Liver (tissue), 8 donors: ENCODE measurements at regions not wholly inside any gene's neighbourhood (a gene's known extent, or its start where the extent isn't known, plus 50 kb on each side); places are given as distances from the start of the nearest gene placed in this dataset.

Experiments used
- DNase-seq: peaks from one replicate; pipeline ENCODE4 v3.0.0-alpha.2; 2017; ENCODE audit warnings: low spot score
- H3K27ac ChIP-seq, 2 donors: one replicate each; pipeline ENCODE4 v1.7.0; 2013; ENCODE audit warnings: inconsistent platforms in 2 of 2, low read length in 2 of 2, control low read depth in 1 of 2, low read depth in 1 of 2, mild to moderate bottlenecking in 1 of 2
- H3K27me3 ChIP-seq, 4 donors: one replicate each; pipeline versions ENCODE4 v1.6.1 to v1.7.0; 2013; ENCODE audit warnings: low read length in 3 of 4, inconsistent platforms in 1 of 4, mild to moderate bottlenecking in 1 of 4, moderate library complexity in 1 of 4; ENCODE audit not compliant: control insufficient read depth in 4 of 4, insufficient read depth in 4 of 4
- H3K36me3 ChIP-seq, 4 donors: one replicate each; pipeline versions ENCODE4 v1.6.1 to v1.7.0; 2013; ENCODE audit warnings: low read length in 3 of 4, mild to moderate bottlenecking in 3 of 4, low read depth in 1 of 4, moderate library complexity in 1 of 4; ENCODE audit not compliant: control insufficient read depth in 4 of 4, insufficient read depth in 3 of 4
- H3K4me1 ChIP-seq, 4 donors: one replicate each; pipeline versions ENCODE4 v1.6.1 to v1.7.0; 2013; ENCODE audit warnings: low read length in 3 of 4, mild to moderate bottlenecking in 3 of 4, moderate library complexity in 1 of 4; ENCODE audit not compliant: control insufficient read depth in 4 of 4, insufficient read depth in 4 of 4
- H3K4me3 ChIP-seq, 3 donors: one replicate each; pipeline versions ENCODE4 v1.6.1 to v1.7.0; 2013; ENCODE audit warnings: low read length in 3 of 3, control low read depth in 1 of 3, low read depth in 1 of 3, mild to moderate bottlenecking in 1 of 3
- H3K9ac ChIP-seq, 2 donors: one replicate each; pipeline ENCODE4 v1.7.0; 2013; ENCODE audit warnings: low read length in 2 of 2, mild to moderate bottlenecking in 2 of 2, moderate library complexity in 2 of 2, control low read depth in 1 of 2, low read depth in 1 of 2
- H3K9me3 ChIP-seq, 4 donors: one replicate each; pipeline versions ENCODE4 v1.6.1 to v1.7.0; 2013; ENCODE audit warnings: low read length in 3 of 4; ENCODE audit not compliant: control insufficient read depth in 4 of 4
- ATF3 ChIP-seq: IDR thresholded peaks from 2 replicates; pipeline ENCODE4 v1.6.1; 2016; ENCODE audit warnings: antibody characterized with exemption
- CTCF ChIP-seq: fragments of 150-350 bp; IDR thresholded peaks from 2 replicates; pipeline ENCODE4 v1.5.1; 2017; ENCODE audit warnings: improper control_type of control experiment, low read depth, low read length; ENCODE audit not compliant: missing input control
- EGR1 ChIP-seq, 2 donors: IDR thresholded peaks; 2 replicates each; pipeline ENCODE4 v1.6.1; 2016 to 2018; ENCODE audit warnings: antibody characterized with exemption in 2 of 2, low read depth in 2 of 2
- FOXA1 ChIP-seq: IDR thresholded peaks from 2 replicates; pipeline ENCODE4 v1.6.1; 2016; ENCODE audit warnings: antibody characterized with exemption
- FOXA2 ChIP-seq: IDR thresholded peaks from 2 replicates; pipeline ENCODE4 v1.6.1; 2016; ENCODE audit warnings: antibody characterized with exemption
- GABPA ChIP-seq, 2 donors: IDR thresholded peaks in 1 of 2; conservative IDR thresholded peaks in 1 of 2; 2 replicates each; pipeline ENCODE4 v1.6.1; 2016; ENCODE audit warnings: antibody characterized with exemption in 2 of 2, mild to moderate bottlenecking in 1 of 2, moderate library complexity in 1 of 2
- HNF4A ChIP-seq, 2 donors: conservative IDR thresholded peaks; 2 replicates each; pipeline ENCODE4 v1.6.1; 2016; ENCODE audit warnings: antibody characterized with exemption in 2 of 2, mild to moderate bottlenecking in 2 of 2
- HNF4G ChIP-seq: IDR thresholded peaks from 2 replicates; pipeline ENCODE4 v1.6.1; 2016; ENCODE audit warnings: antibody characterized with exemption
- JUND ChIP-seq, 2 donors: IDR thresholded peaks; 2 replicates each; pipeline ENCODE4 v1.6.1; 2016; ENCODE audit warnings: antibody characterized with exemption in 2 of 2
- MAX ChIP-seq: IDR thresholded peaks from 2 replicates; pipeline ENCODE4 v1.6.1; 2016; ENCODE audit warnings: antibody characterized with exemption
- NR2F2 ChIP-seq: IDR thresholded peaks from 2 replicates; pipeline ENCODE4 v1.6.1; 2016; ENCODE audit warnings: antibody characterized with exemption
- RAD21 ChIP-seq, 2 donors: IDR thresholded peaks; 2 replicates each; pipeline ENCODE4 v1.6.1; 2016; ENCODE audit warnings: antibody characterized with exemption in 2 of 2, mild to moderate bottlenecking in 2 of 2
- REST ChIP-seq: IDR thresholded peaks from 2 replicates; pipeline ENCODE4 v1.6.1; 2016; ENCODE audit warnings: antibody characterized with exemption, mild to moderate bottlenecking
- RXRA ChIP-seq, 2 donors: IDR thresholded peaks; 2 replicates each; pipeline ENCODE4 v1.6.1; 2017 to 2018; ENCODE audit warnings: antibody characterized with exemption in 2 of 2, mild to moderate bottlenecking in 1 of 2
- SP1 ChIP-seq: IDR thresholded peaks from 2 replicates; pipeline ENCODE4 v1.6.1; 2018; ENCODE audit warnings: antibody characterized with exemption, mild to moderate bottlenecking
- TAF1 ChIP-seq: conservative IDR thresholded peaks from 2 replicates; pipeline ENCODE4 v1.6.1; 2016; ENCODE audit warnings: antibody characterized with exemption, mild to moderate bottlenecking
- YY1 ChIP-seq: IDR thresholded peaks from 2 replicates; pipeline ENCODE4 v1.6.1; 2016; ENCODE audit warnings: antibody characterized with exemption, mild to moderate bottlenecking
- ZBTB33 ChIP-seq: IDR thresholded peaks from 2 replicates; pipeline ENCODE4 v1.6.1; 2016; ENCODE audit warnings: antibody characterized with exemption
- WGBS: extraction: QIAGEN DNeasy Blood & Tissue Kit; methylation state at CpG from one replicate; pipeline ENCODE4 v1.1.7; 2013; 5-methylcytosine and 5-hydroxymethylcytosine counted together
- donor health status: healthy.
- donor health status: healthy.
- donor health status: healthy.
- donor health status: healthy.
- donor health status: healthy.

- TF ChIP-seq CTCF (no peak), RXRA (IDR thresholded peaks at IDR 0.05) (no peak), FOXA1 (no peak), ATF3 (no peak), YY1 (no peak)
Measured at GRCh38 chr4:181476508-181476890, 766.7 kb upstream of the TENM3 start (continued).

GRCh38 chr4:181477591-181477990 lies 765.6 kb upstream of the TENM3 start:
- H3K27ac ChIP-seq, result no peak overlapping the region
- H3K27me3 ChIP-seq, result no peaks in the 10 kb centered on the region
- H3K9ac ChIP-seq, result no peak overlapping the region
- TF ChIP-seq ATF3 (no peak), SP1 (no peak), HNF4A (conservative IDR thresholded peaks at IDR 0.05) (no peak), JUND (IDR thresholded peaks at IDR 0.05) (no peak), FOXA1 (no peak), CTCF (no peak), HNF4G (no peak), EGR1 (IDR thresholded peaks at IDR 0.05; ENCODE audit: low read depth in 2 of 2) (no peak), RAD21 (IDR thresholded peaks at IDR 0.05) (no peak), NR2F2 (no peak), REST (no peak), FOXA2 (no peak), ZBTB33 (no peak), GABPA (IDR thresholded peaks at IDR 0.05 in 1 of 2, conservative IDR thresholded peaks at IDR 0.05 in 1 of 2) (no peak), MAX (no peak), YY1 (no peak), RXRA (IDR thresholded peaks at IDR 0.05) (no peak), TAF1 (no peak)
- DNase-seq, result no peak
- 56% methylated on average over 4 of the region's 4 CpGs for WGBS
- no peaks in the 10 kb centered on the region for H3K9me3 ChIP-seq
- no peaks in the 10 kb centered on the region for H3K36me3 ChIP-seq
- no peak overlapping the region for H3K4me3 ChIP-seq
- H3K4me1 ChIP-seq, result no peaks in the 10 kb centered on the region
